HG03095 (cell line): ENCODE measurements at regions not wholly inside any gene's neighbourhood (a gene's known extent, or its start where the extent isn't known, plus 50 kb on each side); places are given as distances from the start of the nearest gene placed in this dataset.

Experiments
- ATAC-seq: cut with Tn5 transposase; IDR thresholded peaks from one replicate; pipeline ENCODE4 v1.9.1; 2021; ENCODE audit warnings: moderate library complexity; ENCODE audit not compliant: unreplicated experiment

GRCh38 chr12:68501226-68501625 is 109.5 kb upstream of the RAP1B start:
- ATAC-seq = no peak

- no peak for ATAC-seq
Observed at GRCh38 chr12:68505970-68506369, 104.7 kb upstream of the RAP1B start.

GRCh38 chr12:68506619-68507018 is 104.1 kb upstream of the RAP1B start:
- no peak for ATAC-seq

GRCh38 chr12:68507657-68508056 is 103.0 kb upstream of the RAP1B start:
- no peak for ATAC-seq

- ATAC-seq = no peak
Observed at GRCh38 chr12:68508576-68508975, 102.1 kb upstream of the RAP1B start.

- ATAC-seq = no peak
Observed at GRCh38 chr12:68509242-68509641, 101.5 kb upstream of the RAP1B start.

GRCh38 chr12:68510397-68510796 is 100.3 kb upstream of the RAP1B start:
- no peak for ATAC-seq

GRCh38 chr12:68514807-68515411 is 95.8 kb upstream of the RAP1B start:
- ATAC-seq = no peak

- no peak for ATAC-seq
Observed at GRCh38 chr12:68515793-68516192, 94.9 kb upstream of the RAP1B start.

- no peak for ATAC-seq
Observed at GRCh38 chr12:68521321-68521839, 89.3 kb upstream of the RAP1B start.

GRCh38 chr12:68521848-68522502 is 88.7 kb upstream of the RAP1B start:
- ATAC-seq = no peak

GRCh38 chr12:68529466-68529865 is 81.2 kb upstream of the RAP1B start:
- no peak for ATAC-seq

- no peak for ATAC-seq
Observed at GRCh38 chr12:68529869-68530268, 80.8 kb upstream of the RAP1B start.

- no peak for ATAC-seq
Observed at GRCh38 chr12:68530299-68530698, 80.4 kb upstream of the RAP1B start.

- ATAC-seq = no peak
Observed at GRCh38 chr12:68530965-68531364, 79.7 kb upstream of the RAP1B start.

- ATAC-seq = no peak
Observed at GRCh38 chr12:68532204-68532886, 78.4 kb upstream of the RAP1B start.

GRCh38 chr12:68532887-68533248 is 77.8 kb upstream of the RAP1B start:
- no peak for ATAC-seq

GRCh38 chr12:68534108-68534507 is 76.6 kb upstream of the RAP1B start:
- no peak for ATAC-seq

- ATAC-seq = no peak
Observed at GRCh38 chr12:68536885-68537485, 73.7 kb upstream of the RAP1B start.

- ATAC-seq = no peak
Observed at GRCh38 chr12:68537571-68537970, 73.1 kb upstream of the RAP1B start.

GRCh38 chr12:68538726-68539614 is 71.7 kb upstream of the RAP1B start:
- no peak for ATAC-seq
